Brain pericyte (primary cell): ENCODE measurements at regions not wholly inside any gene's neighbourhood (a gene's known extent, or its start where the extent isn't known, plus 50 kb on each side); places are given as distances from the start of the nearest gene placed in this dataset.

Source experiments
- DNase-seq: peaks from one replicate; pipeline ENCODE4 v3.0.0-alpha.2; 2012; ENCODE audit warnings: low read depth, low spot score

DNA sequence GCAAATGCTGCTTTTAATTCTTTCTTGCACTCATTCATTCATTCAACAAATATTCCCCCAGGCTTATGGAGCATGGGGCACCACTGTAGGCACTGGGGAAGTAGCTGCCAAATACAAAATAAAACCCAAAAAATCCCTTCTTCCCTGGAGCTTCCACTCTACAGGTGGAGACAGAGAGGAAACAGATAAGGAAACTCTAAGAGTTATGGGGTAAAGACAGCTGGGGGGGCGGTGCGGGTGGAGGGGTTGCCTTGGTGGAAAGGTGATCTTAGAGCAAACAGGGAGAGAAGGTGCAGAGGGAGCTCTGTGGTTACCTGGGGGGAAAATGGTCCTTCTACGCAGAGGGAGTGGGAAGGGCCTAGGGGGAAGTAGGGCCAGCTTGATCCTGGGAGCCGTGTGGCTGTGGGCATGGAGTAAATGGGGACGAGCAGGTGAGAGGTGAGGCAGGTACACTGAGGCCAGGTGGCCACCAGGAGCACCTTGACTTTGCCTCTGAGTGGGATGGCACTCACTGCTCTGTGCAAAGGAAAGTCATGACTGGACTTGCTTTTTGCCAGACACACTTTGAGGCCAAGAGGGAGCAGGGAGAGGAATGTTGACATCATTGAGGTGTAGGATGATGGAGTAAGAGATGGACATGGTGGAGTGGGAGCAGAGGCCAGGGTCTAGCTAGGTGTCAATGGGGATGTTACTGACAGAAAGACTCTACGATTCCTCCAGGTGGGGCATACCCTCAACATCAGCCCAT lies 152.0 kb downstream of the ETS2 start:
- no peak for DNase-seq

DNA sequence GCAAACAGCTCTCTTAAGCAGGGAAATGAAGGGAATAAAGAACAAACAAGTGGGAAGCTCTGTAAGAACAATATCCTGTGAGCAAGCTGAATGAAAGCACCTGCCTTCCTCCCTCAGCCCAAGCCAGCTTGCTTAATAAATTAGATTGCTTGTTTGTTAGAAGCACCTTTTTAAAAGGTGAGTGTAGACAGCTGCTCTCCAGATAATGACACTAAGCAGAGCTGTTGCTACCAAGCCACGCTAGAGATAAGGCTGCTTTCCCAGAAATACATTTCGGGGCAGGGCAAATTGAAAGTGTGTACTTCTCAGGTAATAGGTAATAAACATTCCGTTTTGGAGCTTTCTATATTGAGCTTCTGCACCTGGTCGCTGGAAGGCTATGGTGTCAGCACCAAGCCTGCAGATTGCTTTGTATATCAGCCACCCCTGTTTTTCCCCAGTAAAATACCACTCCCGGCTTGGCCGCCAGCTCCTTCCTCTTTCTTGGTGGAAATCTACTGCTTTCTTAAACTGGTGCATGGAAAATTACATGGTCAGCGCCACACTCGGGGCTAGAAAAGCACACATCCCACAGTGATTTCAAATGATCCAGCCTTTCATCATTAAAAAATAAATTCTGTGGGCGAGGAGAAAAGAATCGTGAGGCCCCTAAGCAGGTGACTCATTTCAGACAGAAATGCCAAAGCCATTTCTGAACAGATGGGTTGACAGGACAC lies 151.3 kb downstream of the ETS2 start:
- DNase-seq: no peak

DNA sequence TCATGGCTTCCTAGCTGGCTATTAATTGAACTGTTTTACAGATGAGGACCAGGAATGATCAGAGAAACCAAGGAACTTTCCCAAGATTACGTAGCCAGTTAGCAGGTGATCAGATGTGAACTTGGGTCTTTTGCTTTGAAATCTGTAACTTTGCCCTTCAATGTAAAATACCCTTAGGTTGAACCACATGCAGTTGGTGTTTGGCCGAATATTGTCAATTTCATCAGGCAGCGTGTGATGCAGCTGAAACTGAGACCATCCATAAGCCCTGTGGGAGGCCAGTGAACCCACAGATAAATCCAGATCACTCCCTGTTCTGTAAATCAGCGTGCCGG lies 150.8 kb downstream of the ETS2 start:
- DNase-seq: no peak

DNA sequence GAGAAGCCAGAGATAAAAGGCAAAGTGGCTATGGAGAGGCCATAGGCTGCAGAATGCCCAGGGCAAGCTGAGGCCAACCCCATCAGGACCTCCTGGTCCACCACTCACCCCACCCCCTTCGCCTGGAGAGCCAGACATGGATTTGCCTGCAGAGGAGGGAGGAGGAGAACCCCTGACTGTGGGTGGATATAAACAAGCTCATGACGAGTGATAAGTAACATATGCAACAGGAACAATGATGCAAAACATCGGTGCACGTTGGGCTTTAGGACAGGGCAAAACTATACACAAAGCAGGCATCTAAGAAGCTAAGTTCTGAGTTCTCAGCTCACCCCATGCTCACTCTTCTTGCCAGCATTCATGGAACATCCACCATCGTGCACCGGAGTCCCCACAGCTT lies 150.3 kb downstream of the ETS2 start:
- no peak for DNase-seq

DNA sequence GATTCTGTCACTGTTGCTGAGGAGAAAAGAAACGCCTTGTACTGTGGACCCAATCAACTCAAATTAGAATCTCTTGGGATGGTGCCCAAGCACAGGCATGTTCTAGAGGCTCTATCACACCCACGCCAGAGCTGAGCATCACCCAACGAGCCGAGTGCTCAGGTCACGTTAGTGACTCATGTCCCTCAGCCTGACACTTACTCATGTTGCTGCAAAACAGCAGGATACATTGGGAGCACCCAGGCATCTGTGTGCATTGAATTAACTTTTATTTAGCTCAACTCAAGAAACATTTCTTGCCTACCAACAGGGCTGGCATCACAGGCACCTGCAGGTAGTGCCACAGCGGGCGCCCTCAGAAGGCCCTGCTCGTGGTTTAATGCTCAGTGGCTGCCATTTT lies 149.8 kb downstream of the ETS2 start:
- DNase-seq: no peak

DNA sequence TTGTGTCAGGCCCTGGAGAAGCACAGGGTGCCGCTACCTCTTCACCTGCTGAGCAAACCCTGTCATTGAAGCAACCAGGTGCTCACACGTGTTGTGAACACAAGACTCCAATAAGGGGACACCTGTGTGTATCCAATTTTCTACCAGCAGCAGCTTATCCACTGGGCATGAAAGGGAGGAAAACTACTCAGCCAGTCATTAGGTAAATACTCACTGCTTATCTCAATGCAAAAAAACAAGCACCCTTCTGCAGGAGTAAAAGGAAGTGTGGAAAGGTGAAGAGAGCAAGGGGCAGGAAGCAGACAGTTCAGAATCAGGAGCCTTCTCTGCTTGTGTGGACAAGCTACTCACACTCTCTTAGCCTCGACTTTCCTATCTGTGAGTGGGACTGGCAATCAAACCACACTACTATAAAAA lies 148.9 kb downstream of the ETS2 start:
- DNase-seq: no peak

DNA sequence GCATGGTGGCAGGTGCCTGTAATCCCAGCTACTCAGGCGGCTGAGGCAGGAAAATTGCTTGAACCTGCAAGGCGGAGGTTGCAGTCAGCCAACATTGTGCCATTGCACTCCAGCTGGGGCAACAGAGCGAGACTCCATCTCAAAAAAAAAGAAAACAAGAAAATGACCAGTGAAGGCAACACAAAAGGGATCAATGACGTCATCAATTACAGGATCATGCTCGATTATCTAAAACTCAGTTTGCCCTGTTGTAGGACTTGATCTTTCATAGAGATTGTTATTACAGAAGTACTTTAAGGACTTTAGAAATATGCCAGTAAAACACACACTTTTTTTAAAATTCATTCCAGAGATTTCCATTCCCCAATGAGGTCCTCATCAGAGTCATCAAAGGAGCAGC lies 147.8 kb downstream of the ETS2 start:
- no peak for DNase-seq

DNA sequence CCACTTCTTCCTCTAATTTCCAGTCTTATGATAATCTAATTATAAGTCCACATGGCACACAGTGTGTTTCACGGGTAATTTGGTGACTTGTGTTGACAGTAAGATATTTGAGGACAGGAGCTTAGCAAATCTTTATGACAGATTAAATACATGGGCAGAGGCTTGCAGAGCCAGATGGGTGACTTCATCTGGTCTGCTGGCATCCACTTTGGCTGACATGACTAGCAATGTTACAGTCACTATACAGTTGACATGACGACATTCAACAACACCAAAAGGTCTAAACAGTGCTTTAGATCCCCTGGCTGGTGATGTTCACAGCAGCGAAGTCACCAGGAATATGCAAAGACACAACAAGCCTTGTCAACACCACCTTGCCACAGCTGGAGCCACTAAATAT lies 147.2 kb downstream of the ETS2 start:
- no peak for DNase-seq

DNA sequence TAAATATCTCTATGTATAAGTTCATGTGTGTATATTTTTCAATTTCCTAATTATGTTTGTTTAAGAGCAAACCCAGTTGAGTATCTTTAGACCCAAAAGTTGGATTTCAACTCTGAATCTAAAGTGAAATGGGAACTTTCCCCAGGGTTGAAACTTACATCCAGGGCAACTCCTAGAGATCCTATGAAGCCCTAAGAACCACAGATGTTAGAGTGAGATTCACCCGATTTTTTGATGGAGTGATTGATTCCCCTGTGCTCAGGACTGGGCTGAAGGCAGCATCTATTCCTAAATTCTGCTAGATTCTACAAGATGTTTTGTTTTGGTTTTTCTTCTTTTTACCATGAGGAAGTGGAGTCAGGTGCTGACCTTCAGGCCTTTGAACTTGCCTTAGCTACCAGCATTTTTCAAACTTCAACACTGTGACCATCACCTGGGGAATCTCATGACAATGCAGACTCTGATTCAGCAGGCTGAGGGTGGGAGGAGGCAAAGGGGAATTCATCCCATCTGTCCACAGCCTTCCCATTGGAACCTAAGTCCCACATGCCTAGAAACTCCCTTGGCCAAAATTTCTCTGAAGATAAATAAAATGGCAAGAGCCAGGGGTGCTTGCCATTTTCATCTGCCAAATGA lies 145.5 kb downstream of the ETS2 start:
- DNase-seq: no peak

DNA sequence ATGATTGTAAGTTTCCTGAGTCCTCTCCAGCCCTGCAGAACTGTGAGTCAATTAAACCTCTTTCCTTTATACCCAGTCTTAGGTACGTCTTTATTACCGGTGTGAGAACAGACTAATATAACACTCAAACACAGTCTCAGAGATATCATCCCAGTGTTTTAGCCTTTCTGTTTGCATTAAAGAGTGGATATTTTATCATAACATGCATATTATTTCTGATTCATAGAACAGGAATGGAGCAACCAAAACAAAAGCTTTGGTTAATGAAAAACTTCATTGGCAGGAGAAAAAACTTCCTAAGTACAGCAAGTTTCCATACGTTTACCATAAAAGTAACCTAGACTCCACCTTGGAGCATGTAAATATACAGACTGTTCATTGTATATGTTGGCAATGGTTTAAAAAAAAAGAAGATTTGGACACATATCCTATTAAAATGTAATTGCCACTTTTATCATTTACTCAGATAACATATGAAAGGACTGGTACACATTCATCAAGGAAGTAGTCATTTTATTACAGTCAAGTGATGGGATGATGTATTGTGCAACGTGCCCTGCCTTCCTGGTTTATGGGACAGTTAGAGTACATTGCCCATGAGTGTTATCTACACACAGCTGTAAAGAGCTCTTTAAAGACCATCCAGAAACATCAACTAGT lies 144.8 kb downstream of the ETS2 start:
- DNase-seq: no peak

DNA sequence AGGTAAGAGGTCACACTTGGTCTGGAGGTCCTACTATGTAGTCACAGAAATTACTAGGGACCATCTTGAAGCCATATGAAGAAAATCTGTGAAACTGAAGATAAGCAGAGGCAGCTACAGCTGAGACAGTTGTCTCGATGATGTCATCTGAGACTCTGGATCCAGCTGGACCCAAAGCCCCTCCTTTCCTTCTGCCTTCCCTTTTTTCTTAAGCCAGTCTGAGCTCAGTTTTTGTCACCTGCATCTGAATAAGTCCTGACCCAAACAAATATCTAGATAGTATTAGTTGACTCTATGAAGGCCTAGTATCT lies 143.3 kb downstream of the ETS2 start:
- no peak for DNase-seq

DNA sequence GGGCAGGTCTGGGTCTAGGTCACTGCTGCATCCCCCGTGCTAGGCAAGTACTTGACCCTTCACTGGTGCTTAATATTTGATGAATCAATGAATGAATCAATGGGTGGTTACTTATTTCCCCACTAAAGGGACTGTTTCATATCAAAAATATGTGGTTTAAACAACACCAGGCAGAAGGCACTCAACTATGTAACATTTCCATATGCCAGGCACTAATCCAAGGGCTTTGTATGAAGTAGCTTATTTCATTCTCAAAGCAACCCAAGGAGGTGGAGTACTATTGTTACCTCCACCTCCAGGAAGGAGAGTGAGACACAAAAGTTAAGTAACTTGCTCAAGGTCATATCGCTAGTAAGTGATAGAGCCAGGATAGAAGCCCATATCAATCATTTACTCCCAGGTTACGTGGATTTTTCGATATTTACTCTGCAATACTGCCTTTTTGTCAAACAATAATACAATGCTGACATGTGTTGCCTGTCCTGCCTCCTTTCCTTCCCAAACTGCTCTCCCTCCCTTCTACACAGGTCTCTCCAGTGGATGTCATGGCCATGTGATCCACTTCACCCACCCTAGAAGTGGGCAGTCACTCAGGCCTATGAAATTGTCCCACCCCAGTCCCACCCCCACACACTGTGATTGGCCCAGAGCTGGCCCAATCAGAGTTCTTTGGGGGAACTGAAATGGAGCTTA lies 142.8 kb downstream of the ETS2 start:
- DNase-seq: no peak

DNA sequence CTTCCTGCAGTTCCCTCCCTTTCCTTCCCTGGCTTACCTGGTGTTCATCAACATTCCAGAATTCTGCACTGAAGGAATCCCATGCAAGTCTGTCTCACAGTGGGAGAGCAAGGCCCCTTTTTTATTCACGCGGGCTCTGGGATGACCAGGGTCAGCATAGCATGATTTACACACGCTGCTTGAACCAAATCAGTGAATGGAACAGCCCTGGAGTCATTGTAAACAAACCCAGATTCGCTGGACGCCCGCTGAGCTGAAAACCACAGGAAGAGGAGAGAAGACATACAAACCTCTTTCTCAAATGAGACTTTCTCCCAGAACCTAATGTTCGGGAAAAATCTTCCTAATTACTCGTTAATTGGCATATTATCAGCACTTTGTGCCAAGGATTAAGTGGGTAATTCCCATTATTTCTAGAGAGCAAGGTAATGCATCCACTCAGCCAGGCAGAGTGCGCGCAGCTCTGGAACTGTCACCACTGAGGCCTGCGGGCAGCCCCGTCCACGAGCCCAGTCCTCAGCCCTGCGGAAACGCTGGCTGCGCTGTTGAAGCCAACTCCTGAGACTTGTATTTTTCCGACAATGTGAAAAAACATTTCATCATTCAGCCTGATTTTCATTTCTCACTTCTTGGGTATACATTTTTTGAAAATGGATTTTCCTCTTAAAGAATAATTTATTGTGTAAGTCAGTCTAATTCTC lies 140.0 kb downstream of the ETS2 start:
- DNase-seq: peak; percentile 74

DNA sequence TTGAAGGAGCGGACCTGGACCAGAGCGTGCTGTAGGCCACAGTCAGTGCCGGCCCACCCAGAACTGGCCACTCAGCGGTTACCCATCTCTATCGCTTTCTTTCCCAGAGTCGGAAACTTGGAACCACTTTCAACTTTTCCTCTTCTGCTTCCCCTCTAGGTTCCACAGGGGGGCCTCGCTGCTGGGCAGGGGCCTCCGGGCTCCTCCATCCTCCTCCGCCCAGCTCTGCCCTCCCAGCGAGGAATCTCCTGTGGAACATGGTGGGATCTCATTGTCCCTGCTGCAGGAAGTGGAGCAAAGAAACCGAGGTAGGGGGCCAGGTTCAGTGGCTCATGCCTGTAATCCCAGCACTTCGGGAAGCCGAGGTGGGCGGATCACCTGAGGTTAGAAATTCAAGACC lies 139.2 kb downstream of the ETS2 start:
- DNase-seq: no peak

DNA sequence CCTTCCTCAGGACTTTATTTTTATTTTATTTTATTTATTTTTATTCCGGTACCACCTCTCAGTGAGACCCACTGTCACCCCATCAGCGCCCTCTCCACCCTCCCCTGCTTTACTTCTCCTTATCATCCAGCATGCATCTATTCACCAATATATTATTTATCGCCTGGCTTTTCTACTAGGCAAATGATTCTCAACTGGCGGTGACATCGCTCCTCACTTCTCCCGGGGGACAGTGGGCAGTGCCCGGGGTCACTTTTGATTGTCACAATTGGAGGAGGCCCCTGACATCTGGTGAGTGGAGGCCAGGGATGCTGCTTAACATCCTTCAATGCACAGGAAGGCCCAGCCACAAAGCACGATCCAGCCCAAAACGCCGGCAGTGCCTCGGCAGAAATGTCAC lies 138.7 kb downstream of the ETS2 start:
- no peak for DNase-seq

DNA sequence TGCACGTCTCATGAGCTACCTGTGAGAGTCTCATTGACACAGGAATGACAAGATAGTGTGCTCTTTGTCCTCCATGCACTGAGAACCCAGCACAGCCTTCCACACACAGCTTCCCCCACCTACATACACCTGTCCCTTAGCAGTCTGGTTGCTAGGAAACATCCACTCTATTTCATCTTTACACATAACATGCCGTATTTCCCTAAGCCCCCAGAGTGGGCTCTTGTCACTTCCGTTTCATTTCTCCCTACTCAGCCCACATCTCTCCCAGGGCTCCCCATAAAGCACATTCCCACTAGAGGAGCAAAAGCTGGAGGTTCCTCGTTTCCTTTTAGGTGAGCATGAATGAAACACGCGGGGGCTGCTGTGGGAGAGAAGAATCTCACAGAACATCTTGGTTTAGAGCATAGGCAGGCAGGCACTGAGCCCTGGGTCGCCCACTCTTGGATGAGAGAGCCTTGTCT lies 137.1 kb downstream of the ETS2 start:
- no peak for DNase-seq

DNA sequence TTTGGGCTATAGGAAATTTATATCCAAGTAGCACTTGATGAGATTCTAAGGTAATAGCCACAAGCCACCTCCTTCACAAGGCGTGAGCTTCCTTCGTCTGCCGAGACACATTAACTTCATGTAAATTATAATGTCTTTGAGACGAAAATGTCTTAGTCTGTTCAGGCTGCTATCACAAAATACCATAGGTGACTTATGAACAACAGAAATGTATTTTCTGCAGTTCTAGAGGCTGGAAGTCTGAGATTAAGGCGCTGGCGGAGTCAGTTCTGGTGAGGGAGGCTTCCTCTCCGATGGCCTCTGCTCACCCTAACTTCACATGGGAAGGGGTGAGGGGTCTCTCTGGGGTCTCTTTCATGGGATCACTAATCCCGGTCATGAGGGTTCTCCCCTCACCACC lies 133.0 kb downstream of the ETS2 start:
- DNase-seq: no peak

DNA sequence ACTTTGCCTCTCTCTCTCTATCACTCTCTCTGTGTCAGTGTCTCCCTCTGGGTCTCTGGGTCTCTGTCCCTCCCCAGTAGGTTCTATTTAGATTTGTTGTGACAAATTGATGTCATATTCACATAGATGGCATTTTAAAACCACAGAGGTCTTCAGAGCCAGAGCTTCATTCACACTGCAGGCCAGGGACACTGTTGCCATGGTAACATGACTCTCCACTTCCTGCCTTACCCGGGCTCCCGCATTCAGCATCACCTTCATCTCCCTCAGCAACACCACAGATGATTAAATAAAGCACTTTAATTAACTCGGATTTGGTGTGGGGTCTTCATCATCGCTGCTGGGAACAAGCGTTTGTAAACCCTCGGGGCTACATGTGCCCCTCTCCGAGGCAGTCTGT lies 132.6 kb downstream of the ETS2 start:
- DNase-seq: no peak

DNA sequence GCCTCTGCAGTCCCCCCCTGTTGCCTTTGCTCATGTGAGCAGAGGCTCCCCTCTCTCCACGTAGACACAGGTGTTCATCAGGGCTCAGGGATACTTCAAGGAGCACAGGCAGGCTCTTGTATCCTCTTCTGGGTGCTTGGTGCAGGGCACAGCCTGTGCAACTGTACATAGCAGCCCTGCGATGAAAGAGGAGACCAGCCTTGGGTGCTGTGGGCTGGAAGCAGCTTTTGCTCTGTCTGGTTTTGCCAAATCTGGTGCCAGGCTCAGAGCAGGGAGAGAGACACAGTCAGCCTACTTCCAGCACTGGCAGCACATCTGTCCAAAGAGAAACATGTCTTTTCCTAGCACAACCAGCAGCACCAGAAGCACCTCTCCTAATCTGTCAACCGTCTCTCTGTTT lies 132.1 kb downstream of the ETS2 start:
- DNase-seq: no peak

DNA sequence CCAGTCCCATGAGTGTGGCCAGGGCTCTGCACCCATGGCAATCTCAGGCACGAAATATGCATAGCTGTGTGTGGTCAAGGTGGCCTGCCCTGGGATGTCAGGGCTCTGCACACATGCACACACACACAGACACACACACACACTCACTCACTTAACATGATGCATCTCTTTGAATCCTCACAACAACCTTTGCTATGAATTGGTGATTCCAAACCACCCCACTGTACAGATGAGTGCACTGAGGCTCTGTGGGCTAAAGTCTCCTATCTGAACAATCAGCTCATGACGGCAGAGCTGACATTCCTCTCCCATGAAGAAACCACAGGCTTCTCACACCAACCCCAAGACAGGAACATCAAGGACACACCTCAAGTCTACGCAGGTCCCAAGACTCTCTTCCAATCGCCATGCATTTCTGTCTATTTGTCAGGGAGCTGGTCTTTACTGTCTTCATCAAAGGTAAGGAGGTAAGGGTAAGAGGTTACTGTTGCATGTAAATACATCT lies 131.6 kb downstream of the ETS2 start:
- no peak for DNase-seq

DNA sequence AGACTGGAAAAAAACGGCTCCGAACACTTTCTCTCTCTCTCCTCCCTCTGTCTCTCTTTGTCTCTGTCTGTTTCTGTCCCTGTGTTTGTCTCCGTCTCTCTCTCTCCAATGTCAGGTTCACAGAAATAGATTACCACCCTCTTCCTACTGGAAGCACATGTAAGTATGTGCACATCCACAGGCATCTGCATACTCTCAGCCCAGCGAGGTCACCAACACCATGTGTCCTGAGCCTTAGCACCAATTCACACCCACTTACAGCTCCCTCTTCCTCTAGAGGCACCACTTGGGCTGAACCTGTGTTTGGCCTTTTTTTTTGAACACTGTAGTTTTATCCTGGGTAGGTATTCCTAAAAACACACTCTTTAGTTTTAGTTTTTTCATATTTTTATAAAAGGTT lies 130.5 kb downstream of the ETS2 start:
- no peak for DNase-seq
